IMR-90 (cell line): ENCODE measurements at regions not wholly inside any gene's neighbourhood (a gene's known extent, or its start where the extent isn't known, plus 50 kb on each side); places are given as distances from the start of the nearest gene placed in this dataset.

Experiments
- ATAC-seq: fragments of 200-7000 bp; cut with Tn5 transposase; 2 replicates; pipeline ENCODE4 v1.9.1; 2020; ENCODE audit warnings: low read depth, mild to moderate bottlenecking, moderate library complexity
- BruUV-seq: library from RNA; stranded (reverse); fragments of 400-500 nt; replicated peaks from 2 replicates; lab custom pipeline; 2021; lab: Mats Ljungman, UMichigan
- CTCF ChIA-PET: fragments of 300-600 bp; formaldehyde crosslinking; extraction: SDS; loops from one replicate; lab custom pipeline; 2021; ENCODE audit warnings: antibody characterized with exemption; lab: Yijun Ruan, JAX
- POLR2A ChIA-PET: fragments of 300-600 bp; sonication (Branson Sonifier 250); formaldehyde crosslinking; loops from one replicate; lab custom pipeline; 2022; ENCODE audit warnings: antibody characterized with exemption; ENCODE audit not compliant: unreplicated experiment; lab: Charles Lee
- DNase-seq: peaks from one replicate; pipeline ENCODE4 v3.0.0; 2013
- H2AFZ ChIP-seq: replicated peaks from 2 replicates; pipeline ENCODE3; 2013; ENCODE audit warnings: low read length, mild to moderate bottlenecking; ENCODE audit not compliant: poor library complexity
- H2AK5ac ChIP-seq: 2 replicates; pipeline ENCODE4 v1.6.1; 2013; ENCODE audit warnings: low read depth, low read length, inconsistent platforms
- H2AK9ac ChIP-seq: replicated peaks from 2 replicates; pipeline ENCODE3; 2013; ENCODE audit warnings: mild to moderate bottlenecking, low read depth, low read length, moderate library complexity; ENCODE audit not compliant: poor library complexity
- H2BK120ac ChIP-seq: 2 replicates; pipeline ENCODE4 v1.6.1; 2013; ENCODE audit warnings: low read depth, low read length, inconsistent platforms
- H2BK15ac ChIP-seq: 3 replicates; pipeline ENCODE4 v1.6.1; 2013; ENCODE audit warnings: low read depth, low read length, inconsistent platforms
- H2BK20ac ChIP-seq: 2 replicates; pipeline ENCODE4 v1.6.1; 2013; ENCODE audit warnings: low read depth, mild to moderate bottlenecking, inconsistent platforms, low read length, moderate library complexity
- H2BK5ac ChIP-seq: 2 replicates; pipeline ENCODE4 v1.6.1; 2013; ENCODE audit warnings: mild to moderate bottlenecking, low read depth, low read length, inconsistent platforms; ENCODE audit not compliant: poor library complexity, severe bottlenecking
- H3K14ac ChIP-seq: replicated peaks from 2 replicates; pipeline ENCODE4 v1.6.1; 2013; ENCODE audit warnings: low read depth, low read length, inconsistent platforms
- H3K18ac ChIP-seq: 2 replicates; pipeline ENCODE4 v1.6.1; 2013; ENCODE audit warnings: low read depth, low read length, control low read depth
- H3K23ac ChIP-seq: 2 replicates; pipeline ENCODE4 v1.6.1; 2013; ENCODE audit warnings: low read depth, low read length, inconsistent platforms
- H3K27ac ChIP-seq: 2 replicates; pipeline ENCODE4 v1.5.1; 2013; ENCODE audit warnings: mild to moderate bottlenecking, control low read depth, low read length; ENCODE audit not compliant: insufficient read depth
- H3K27me3 ChIP-seq: 2 replicates; pipeline ENCODE4 v1.6.1; 2013; ENCODE audit warnings: low read length; ENCODE audit not compliant: control insufficient read depth, insufficient read depth
- H3K36me3 ChIP-seq: 2 replicates; pipeline ENCODE4 v1.6.1; 2013; ENCODE audit warnings: low read length, mixed read lengths; ENCODE audit not compliant: control insufficient read depth, insufficient read depth
- H3K4ac ChIP-seq: 2 replicates; pipeline ENCODE4 v1.6.1; 2013; ENCODE audit warnings: low read depth, low read length, inconsistent platforms
- H3K4me1 ChIP-seq: 2 replicates; pipeline ENCODE4 v1.6.1; 2013; ENCODE audit warnings: low read length, mixed read lengths; ENCODE audit not compliant: control insufficient read depth, insufficient read depth
- H3K4me2 ChIP-seq: 2 replicates; pipeline ENCODE4 v1.6.1; 2013; ENCODE audit warnings: low read depth, mild to moderate bottlenecking, control low read depth, low read length, moderate library complexity
- H3K4me3 ChIP-seq: 2 replicates; pipeline ENCODE4 v1.5.1; 2013; ENCODE audit warnings: low read depth, mild to moderate bottlenecking, control low read depth, low read length, moderate library complexity; ENCODE audit not compliant: insufficient read depth
- H3K56ac ChIP-seq: 2 replicates; pipeline ENCODE4 v1.6.1; 2013; ENCODE audit warnings: low read length, inconsistent platforms; ENCODE audit not compliant: insufficient read depth; ENCODE audit errors: extremely low read depth
- H3K79me1 ChIP-seq, 2 experiments: 2 replicates each; pipeline ENCODE4 v1.6.1; 2013; ENCODE audit warnings: low read length in 2 of 2, inconsistent platforms in 1 of 2, low read depth in 1 of 2
- H3K9ac ChIP-seq: 2 replicates; pipeline ENCODE4 v1.6.1; 2013; ENCODE audit warnings: low read depth, low read length, control low read depth
- H3K9me1 ChIP-seq: 2 replicates; pipeline ENCODE4 v1.6.1; 2013; ENCODE audit warnings: low read length, inconsistent platforms; ENCODE audit not compliant: insufficient read depth
- H3K9me3 ChIP-seq: 2 replicates; pipeline ENCODE4 v1.6.1; 2013; ENCODE audit warnings: low read length; ENCODE audit not compliant: control insufficient read depth, insufficient read depth
- H4K20me1 ChIP-seq: 2 replicates; pipeline ENCODE4 v1.6.1; 2013; ENCODE audit warnings: low read length, inconsistent platforms; ENCODE audit not compliant: insufficient read depth
- H4K5ac ChIP-seq: 2 replicates; pipeline ENCODE4 v1.6.1; 2013; ENCODE audit warnings: mild to moderate bottlenecking, low read depth, low read length, control low read depth
- H4K8ac ChIP-seq, 2 experiments: 2 replicates each; pipeline ENCODE4 v1.6.1; 2013; ENCODE audit warnings: low read depth in 2 of 2, low read length in 2 of 2, control low read depth in 1 of 2, inconsistent platforms in 1 of 2
- H4K91ac ChIP-seq: 2 replicates; pipeline ENCODE4 v1.6.1; 2013; ENCODE audit warnings: low read depth, low read length, inconsistent platforms; ENCODE audit not compliant: insufficient read depth
- MAFK ChIP-seq: IDR thresholded peaks from 2 replicates; pipeline ENCODE4 v1.6.1; 2012; ENCODE audit warnings: low read depth, low read length, improper control_type of control experiment
- POLR2A ChIP-seq: IDR thresholded peaks from 2 replicates; pipeline ENCODE4 v1.6.1; 2012; ENCODE audit warnings: mild to moderate bottlenecking, low read depth, low read length
- WGBS, 2 experiments: methylation state at CpG; one replicate each; pipeline versions ENCODE4 v1.1.5 to v1.1.7; 2013; ENCODE audit warnings: missing lambda C conversion rate in 2 of 2; ENCODE audit not compliant: insufficient read length in 1 of 2; ENCODE audit errors: extremely low coverage in 2 of 2; 5-methylcytosine and 5-hydroxymethylcytosine counted together
- dilution Hi-C: fragments of 300-500 bp; cut with HindIII; formaldehyde crosslinking; loops from one replicate; pipeline ENCODE4 v1.14.3; 2018; ENCODE audit warnings: low sequenced_read_pairs; ENCODE audit not compliant: unreplicated experiment
- in situ Hi-C: fragments of 300-500 bp; cut with MboI; formaldehyde crosslinking; loops from 3 replicates; pipeline ENCODE4 v1.14.3; 2019; ENCODE audit warnings: low sequenced_read_pairs, inconsistent platforms, mixed read lengths
- intact Hi-C: fragments of 100-400 bp; cut with micrococcal nuclease; formaldehyde crosslinking; loops from 2 replicates; pipeline ENCODE4 v1.10.0; 2022
- TF ChIP-seq, protein P1 (sequence below): conservative IDR thresholded peaks from 2 replicates; pipeline ENCODE4 v1.5.1; 2012; ENCODE audit warnings: mild to moderate bottlenecking, low read depth, low read length, improper control_type of control experiment

DNA sequence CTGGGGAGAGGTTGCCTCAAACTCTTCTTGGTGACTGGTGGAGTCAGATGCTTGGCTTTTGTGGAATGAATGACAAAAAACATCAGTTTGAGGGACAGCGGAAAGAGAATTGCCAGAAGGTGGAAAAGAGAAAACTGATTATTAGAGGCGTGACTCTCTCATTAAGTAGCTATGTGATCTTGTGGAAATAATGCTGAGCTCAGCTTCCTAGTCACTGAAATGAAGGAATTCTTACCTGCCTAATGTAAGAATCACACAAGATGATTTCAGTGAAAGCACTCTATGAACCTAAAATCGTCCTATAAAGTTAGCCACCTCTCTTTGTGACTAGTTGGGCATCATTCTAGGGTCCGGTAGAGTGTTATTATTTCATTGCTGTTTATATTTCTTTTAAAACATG lies 498.8 kb downstream of the TMEM135 start:
- no peak overlapping the region for H4K91ac ChIP-seq
- no peaks in the 10 kb centered on the region for H4K20me1 ChIP-seq
- no peak overlapping the region for H3K14ac ChIP-seq
- no peak overlapping the region for H3K56ac ChIP-seq
- no peak overlapping the region for H2BK15ac ChIP-seq
- no peaks in the 10 kb centered on the region for H3K4me1 ChIP-seq
- no peak overlapping the region for H2AK9ac ChIP-seq
- BruUV-seq: no TSS peak
- H3K9me3 ChIP-seq: no peaks in the 10 kb centered on the region
- H3K27ac ChIP-seq: no peak overlapping the region
- POLR2A ChIA-PET: no interaction called here
- dilution Hi-C loops: no loop called here
- H2BK120ac ChIP-seq: no peak overlapping the region
- H3K9me1 ChIP-seq: no peaks in the 10 kb centered on the region
- H3K4me3 ChIP-seq: no peak overlapping the region
- TF ChIP-seq MAFK: peak; percentile 71
- TF ChIP-seq POLR2A: no peak
- TF ChIP-seq, protein P1, sequence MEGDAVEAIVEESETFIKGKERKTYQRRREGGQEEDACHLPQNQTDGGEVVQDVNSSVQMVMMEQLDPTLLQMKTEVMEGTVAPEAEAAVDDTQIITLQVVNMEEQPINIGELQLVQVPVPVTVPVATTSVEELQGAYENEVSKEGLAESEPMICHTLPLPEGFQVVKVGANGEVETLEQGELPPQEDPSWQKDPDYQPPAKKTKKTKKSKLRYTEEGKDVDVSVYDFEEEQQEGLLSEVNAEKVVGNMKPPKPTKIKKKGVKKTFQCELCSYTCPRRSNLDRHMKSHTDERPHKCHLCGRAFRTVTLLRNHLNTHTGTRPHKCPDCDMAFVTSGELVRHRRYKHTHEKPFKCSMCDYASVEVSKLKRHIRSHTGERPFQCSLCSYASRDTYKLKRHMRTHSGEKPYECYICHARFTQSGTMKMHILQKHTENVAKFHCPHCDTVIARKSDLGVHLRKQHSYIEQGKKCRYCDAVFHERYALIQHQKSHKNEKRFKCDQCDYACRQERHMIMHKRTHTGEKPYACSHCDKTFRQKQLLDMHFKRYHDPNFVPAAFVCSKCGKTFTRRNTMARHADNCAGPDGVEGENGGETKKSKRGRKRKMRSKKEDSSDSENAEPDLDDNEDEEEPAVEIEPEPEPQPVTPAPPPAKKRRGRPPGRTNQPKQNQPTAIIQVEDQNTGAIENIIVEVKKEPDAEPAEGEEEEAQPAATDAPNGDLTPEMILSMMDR: no peak
- no peak overlapping the region for H3K18ac ChIP-seq
- H2AFZ ChIP-seq: no peak overlapping the region
- no peak for DNase-seq
- H3K79me1 ChIP-seq: no peaks in the 10 kb centered on the region
- no CpG with 5 or more reads among the region's 4 CpGs for WGBS, 2 experiments
- H3K4me2 ChIP-seq: no peak overlapping the region
- no peak for ATAC-seq
- in situ Hi-C loops: no loop called here
- H2BK5ac ChIP-seq: no peak overlapping the region
- no peak overlapping the region for H2BK20ac ChIP-seq
- no peak overlapping the region for H3K4ac ChIP-seq
- no peak overlapping the region for H3K9ac ChIP-seq
- intact Hi-C loops: no loop called here
- no peak overlapping the region for H3K23ac ChIP-seq
- H2AK5ac ChIP-seq: no peak overlapping the region
- no peak overlapping the region for H4K5ac ChIP-seq
- H4K8ac ChIP-seq: no peak overlapping the region
- CTCF ChIA-PET: no interaction called here
- no peaks in the 10 kb centered on the region; the same call in 1 of the 2 replicates for H3K27me3 ChIP-seq
- H3K36me3 ChIP-seq: no peaks in the 10 kb centered on the region
